Activated CD4-positive, alpha-beta memory T cell treated with anti-CD3 and anti-CD28 coated beads, Interleukin-2, amount 10 ng/mL, durations not matched to agents 7 days and 5 days (primary cell): ENCODE measurements at regions not wholly inside any gene's neighbourhood (a gene's known extent, or its start where the extent isn't known, plus 50 kb on each side); places are given as distances from the start of the nearest gene placed in this dataset.

Experiments
- CTCF ChIA-PET: fragments of 350-600 bp; sonication (Branson Sonifier 250); formaldehyde crosslinking; loops from one replicate; lab custom pipeline; 2021; ENCODE audit warnings: antibody characterized with exemption, inconsistent platforms; lab: Charles Lee
- POLR2A ChIA-PET: fragments of 350-600 bp; sonication (Branson Sonifier 250); formaldehyde crosslinking; loops from one replicate; lab custom pipeline; 2021; ENCODE audit warnings: antibody characterized with exemption; lab: Charles Lee
- DNase-seq: peaks from one replicate; pipeline ENCODE4 v3.0.0-alpha.2; 2020
- H3K27ac Mint-ChIP-seq: one replicate; pipeline ENCODE4 v1.8.0; 2021; ENCODE audit warnings: mild to moderate bottlenecking, mixed read lengths
- H3K27me3 Mint-ChIP-seq: one replicate; pipeline ENCODE4 v1.8.0; 2021; ENCODE audit warnings: mixed read lengths
- H3K36me3 Mint-ChIP-seq: one replicate; pipeline ENCODE4 v1.8.0; 2021; ENCODE audit warnings: low read depth, mixed read lengths
- H3K4me1 Mint-ChIP-seq: one replicate; pipeline ENCODE4 v1.8.0; 2021; ENCODE audit warnings: mixed read lengths
- H3K4me3 Mint-ChIP-seq: one replicate; pipeline ENCODE4 v1.8.0; 2021; ENCODE audit warnings: mild to moderate bottlenecking, mixed read lengths
- H3K9me3 Mint-ChIP-seq: one replicate; pipeline ENCODE4 v1.8.0; 2021; ENCODE audit warnings: mixed read lengths

- H3K27me3 Mint-ChIP-seq, result peaks cover 37% of the 10 kb centered on the region
- no peak overlapping the region for H3K27ac Mint-ChIP-seq
- H3K36me3 Mint-ChIP-seq, result no peaks in the 10 kb centered on the region
- CTCF ChIA-PET, result no interaction called here
- DNase-seq, result no peak
- POLR2A ChIA-PET, result no interaction called here
- no peak overlapping the region for H3K4me3 Mint-ChIP-seq
- no peaks in the 10 kb centered on the region for H3K9me3 Mint-ChIP-seq
- H3K4me1 Mint-ChIP-seq, result no peaks in the 10 kb centered on the region
Observed at GRCh38 chr10:14468023-14468441, 137.3 kb upstream of the FRMD4A start.

- Mint-ChIP-seq H3K36me3 (no peaks in the 10 kb centered on the region), H3K9me3 (no peaks in the 10 kb centered on the region), H3K4me1 (no peaks in the 10 kb centered on the region), H3K27me3 (peaks cover 25% of the 10 kb centered on the region), H3K4me3 (no peak overlapping the region), H3K27ac (no peak overlapping the region)
- ChIA-PET CTCF (interaction anchor here (0.5 kb wide), 1 partner anchor 429 kb away, joined by 3 read pairs; no protein-coding TSS in a partner anchor), POLR2A (no interaction called here)
- no peak for DNase-seq
Observed at GRCh38 chr10:14466257-14466656, 135.5 kb upstream of the FRMD4A start.

- Mint-ChIP-seq H3K4me3 (no peak overlapping the region), H3K9me3 (no peaks in the 10 kb centered on the region), H3K36me3 (no peaks in the 10 kb centered on the region), H3K27me3 (peaks cover 9% of the 10 kb centered on the region), H3K27ac (no peak overlapping the region), H3K4me1 (no peaks in the 10 kb centered on the region)
- ChIA-PET CTCF (no interaction called here), POLR2A (no interaction called here)
- no peak for DNase-seq
Observed at GRCh38 chr10:14460447-14460846, 129.7 kb upstream of the FRMD4A start.

- POLR2A ChIA-PET, result no interaction called here
- H3K9me3 Mint-ChIP-seq, result no peaks in the 10 kb centered on the region
- no peak overlapping the region for H3K27ac Mint-ChIP-seq
- H3K4me3 Mint-ChIP-seq, result no peak overlapping the region
- CTCF ChIA-PET, result interaction anchor here (0.6 kb wide), 1 partner anchor 355 kb away, joined by 3 read pairs; no protein-coding TSS in a partner anchor
- no peak for DNase-seq
- H3K27me3 Mint-ChIP-seq, result peaks cover 9% of the 10 kb centered on the region
- no peaks in the 10 kb centered on the region for H3K36me3 Mint-ChIP-seq
- no peaks in the 10 kb centered on the region for H3K4me1 Mint-ChIP-seq
Observed at GRCh38 chr10:14459665-14460064, 128.9 kb upstream of the FRMD4A start.

GRCh38 chr10:14456870-14457266 is 126.1 kb upstream of the FRMD4A start:
- Mint-ChIP-seq H3K4me3 (no peak overlapping the region), H3K36me3 (no peaks in the 10 kb centered on the region), H3K27ac (no peak overlapping the region), H3K27me3 (peaks cover 7% of the 10 kb centered on the region), H3K9me3 (no peaks in the 10 kb centered on the region), H3K4me1 (no peaks in the 10 kb centered on the region)
- ChIA-PET POLR2A (no interaction called here), CTCF (no interaction called here)
- no peak for DNase-seq

- H3K4me1 Mint-ChIP-seq, result no peaks in the 10 kb centered on the region
- no peak overlapping the region for H3K4me3 Mint-ChIP-seq
- ChIA-PET CTCF (no interaction called here), POLR2A (no interaction called here)
- no peak for DNase-seq
- no peaks in the 10 kb centered on the region for H3K9me3 Mint-ChIP-seq
- no peak overlapping the region for H3K27ac Mint-ChIP-seq
- H3K27me3 Mint-ChIP-seq, result peaks cover 7% of the 10 kb centered on the region
- H3K36me3 Mint-ChIP-seq, result no peaks in the 10 kb centered on the region
Observed at GRCh38 chr10:14456218-14456869, 125.6 kb upstream of the FRMD4A start.

- POLR2A ChIA-PET, result no interaction called here
- Mint-ChIP-seq H3K9me3 (peaks cover 2% of the 10 kb centered on the region), H3K4me3 (no peak overlapping the region), H3K4me1 (no peaks in the 10 kb centered on the region), H3K27ac (no peak overlapping the region), H3K36me3 (no peaks in the 10 kb centered on the region), H3K27me3 (peaks cover 7% of the 10 kb centered on the region)
- CTCF ChIA-PET, result no interaction called here
- DNase-seq, result no peak
Observed at GRCh38 chr10:14454629-14455028, 123.9 kb upstream of the FRMD4A start.

- Mint-ChIP-seq H3K4me1 (no peaks in the 10 kb centered on the region), H3K9me3 (peaks cover 5% of the 10 kb centered on the region), H3K27ac (no peak overlapping the region), H3K36me3 (no peaks in the 10 kb centered on the region), H3K4me3 (no peak overlapping the region), H3K27me3 (peaks cover 7% of the 10 kb centered on the region)
- CTCF ChIA-PET, result interaction anchor here (1.2 kb wide), 1 partner anchor 128 kb away, joined by 3 read pairs; no protein-coding TSS in a partner anchor
- no peak for DNase-seq
- POLR2A ChIA-PET, result no interaction called here
Observed at GRCh38 chr10:14454206-14454605, 123.5 kb upstream of the FRMD4A start.

- peaks cover 9% of the 10 kb centered on the region for H3K9me3 Mint-ChIP-seq
- ChIA-PET CTCF (interaction anchor here (1.2 kb wide), 1 partner anchor 127 kb away, joined by 3 read pairs; no protein-coding TSS in a partner anchor), POLR2A (no interaction called here)
- H3K27me3 Mint-ChIP-seq, result peaks cover 7% of the 10 kb centered on the region
- no peaks in the 10 kb centered on the region for H3K36me3 Mint-ChIP-seq
- no peak overlapping the region for H3K27ac Mint-ChIP-seq
- no peak for DNase-seq
- H3K4me1 Mint-ChIP-seq, result no peaks in the 10 kb centered on the region
- H3K4me3 Mint-ChIP-seq, result no peak overlapping the region
Observed at GRCh38 chr10:14453593-14453992, 122.9 kb upstream of the FRMD4A start.

GRCh38 chr10:14451341-14451740 is 120.6 kb upstream of the FRMD4A start:
- no peak for DNase-seq
- Mint-ChIP-seq H3K27me3 (peaks cover 2% of the 10 kb centered on the region), H3K9me3 (peaks cover 9% of the 10 kb centered on the region), H3K27ac (no peak overlapping the region), H3K4me3 (no peak overlapping the region), H3K4me1 (no peaks in the 10 kb centered on the region), H3K36me3 (no peaks in the 10 kb centered on the region)
- POLR2A ChIA-PET, result no interaction called here
- CTCF ChIA-PET, result no interaction called here

- H3K4me3 Mint-ChIP-seq, result no peak overlapping the region
- peaks cover 4% of the 10 kb centered on the region for H3K27me3 Mint-ChIP-seq
- ChIA-PET POLR2A (no interaction called here), CTCF (no interaction called here)
- no peak for DNase-seq
- no peak overlapping the region for H3K27ac Mint-ChIP-seq
- peaks cover 9% of the 10 kb centered on the region for H3K9me3 Mint-ChIP-seq
- no peaks in the 10 kb centered on the region for H3K36me3 Mint-ChIP-seq
- H3K4me1 Mint-ChIP-seq, result no peaks in the 10 kb centered on the region
Observed at GRCh38 chr10:14450041-14450491, 119.3 kb upstream of the FRMD4A start.

- POLR2A ChIA-PET, result no interaction called here
Observed at GRCh38 chr10:14449293-14449815, 118.6 kb upstream of the FRMD4A start.

GRCh38 chr10:14448197-14448990 is 117.7 kb upstream of the FRMD4A start:
- no peak overlapping the region for H3K27ac Mint-ChIP-seq
- H3K4me3 Mint-ChIP-seq, result no peak overlapping the region
- no peak for DNase-seq
- POLR2A ChIA-PET, result no interaction called here
- H3K36me3 Mint-ChIP-seq, result no peaks in the 10 kb centered on the region
- H3K4me1 Mint-ChIP-seq, result no peaks in the 10 kb centered on the region
- CTCF ChIA-PET, result no interaction called here
- peaks cover 4% of the 10 kb centered on the region for H3K27me3 Mint-ChIP-seq
- peaks cover 9% of the 10 kb centered on the region for H3K9me3 Mint-ChIP-seq

More at GRCh38 chr10:14449293-14449815, 118.6 kb upstream of the FRMD4A start:
- no peak overlapping the region for H3K4me3 Mint-ChIP-seq
- no peaks in the 10 kb centered on the region for H3K4me1 Mint-ChIP-seq
- no peak overlapping the region for H3K27ac Mint-ChIP-seq
- no peak for DNase-seq
- H3K9me3 Mint-ChIP-seq, result peaks cover 9% of the 10 kb centered on the region
- no peaks in the 10 kb centered on the region for H3K36me3 Mint-ChIP-seq
- peaks cover 4% of the 10 kb centered on the region for H3K27me3 Mint-ChIP-seq
- CTCF ChIA-PET, result no interaction called here
